ENCODE measurements at regions not wholly inside any gene's neighbourhood (a gene's known extent, or its start where the extent isn't known, plus 50 kb on each side); places are given as distances from the start of the nearest gene placed in this dataset.

- no peak for TF ChIP-seq CTCF (IDR thresholded peaks at IDR 0.05)
- no peak for TF ChIP-seq ZFX (IDR thresholded peaks at IDR 0.05; ENCODE audit: borderline replicate concordance)
Observed at GRCh38 chr1:201754353-201754752, 74.6 kb upstream of the IPO9 start.

All from 22Rv1 (cell line).